ENCODE measurements at regions not wholly inside any gene's neighbourhood (a gene's known extent, or its start where the extent isn't known, plus 50 kb on each side); places are given as distances from the start of the nearest gene placed in this dataset.

- H3K27ac ChIP-seq (ENCODE audit: low read length): no peak overlapping the region
- no peaks in the 10 kb centered on the region for H3K27me3 ChIP-seq (ENCODE audit: insufficient read depth, low read length, poor library complexity)
- no peaks in the 10 kb centered on the region for H3K36me3 ChIP-seq (ENCODE audit: insufficient read depth, low read length)
- no peak overlapping the region for H2AFZ ChIP-seq (ENCODE audit: low read depth, low read length)
- no peak overlapping the region for H3K9ac ChIP-seq (ENCODE audit: low read depth, low read length)
- no peak overlapping the region for H3K4me2 ChIP-seq (ENCODE audit: insufficient read depth, low read length)
- H3K4me1 ChIP-seq (ENCODE audit: insufficient read depth, low read length): no peaks in the 10 kb centered on the region
- ATAC-seq (ENCODE audit: insufficient read depth, low read depth): no peak
- H4K20me1 ChIP-seq (ENCODE audit: insufficient read depth, low read length): no peaks in the 10 kb centered on the region
- no peak overlapping the region for H3K4me3 ChIP-seq (ENCODE audit: low read depth in 1 of 2, low read length in 2 of 2)
- no peak for DNase-seq
- H3K9me3 ChIP-seq (ENCODE audit: insufficient read depth, low read length, severe bottlenecking): no peaks in the 10 kb centered on the region
- no peak for TF ChIP-seq EZH2 (IDR thresholded peaks at IDR 0.05; ENCODE audit: borderline replicate concordance, low read depth, low read length, severe bottlenecking)
- TF ChIP-seq, protein P1, sequence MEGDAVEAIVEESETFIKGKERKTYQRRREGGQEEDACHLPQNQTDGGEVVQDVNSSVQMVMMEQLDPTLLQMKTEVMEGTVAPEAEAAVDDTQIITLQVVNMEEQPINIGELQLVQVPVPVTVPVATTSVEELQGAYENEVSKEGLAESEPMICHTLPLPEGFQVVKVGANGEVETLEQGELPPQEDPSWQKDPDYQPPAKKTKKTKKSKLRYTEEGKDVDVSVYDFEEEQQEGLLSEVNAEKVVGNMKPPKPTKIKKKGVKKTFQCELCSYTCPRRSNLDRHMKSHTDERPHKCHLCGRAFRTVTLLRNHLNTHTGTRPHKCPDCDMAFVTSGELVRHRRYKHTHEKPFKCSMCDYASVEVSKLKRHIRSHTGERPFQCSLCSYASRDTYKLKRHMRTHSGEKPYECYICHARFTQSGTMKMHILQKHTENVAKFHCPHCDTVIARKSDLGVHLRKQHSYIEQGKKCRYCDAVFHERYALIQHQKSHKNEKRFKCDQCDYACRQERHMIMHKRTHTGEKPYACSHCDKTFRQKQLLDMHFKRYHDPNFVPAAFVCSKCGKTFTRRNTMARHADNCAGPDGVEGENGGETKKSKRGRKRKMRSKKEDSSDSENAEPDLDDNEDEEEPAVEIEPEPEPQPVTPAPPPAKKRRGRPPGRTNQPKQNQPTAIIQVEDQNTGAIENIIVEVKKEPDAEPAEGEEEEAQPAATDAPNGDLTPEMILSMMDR (IDR thresholded peaks at IDR 0.05; ENCODE audit: borderline replicate concordance, extremely low read depth, low read length, poor library complexity, severe bottlenecking): no peak
- H3K79me2 ChIP-seq (ENCODE audit: insufficient read depth, low read length): no peaks in the 10 kb centered on the region
These were observed 279.5 kb upstream of the EMCN start for GRCh38 chr4:100797356-100797755.

DNA sequence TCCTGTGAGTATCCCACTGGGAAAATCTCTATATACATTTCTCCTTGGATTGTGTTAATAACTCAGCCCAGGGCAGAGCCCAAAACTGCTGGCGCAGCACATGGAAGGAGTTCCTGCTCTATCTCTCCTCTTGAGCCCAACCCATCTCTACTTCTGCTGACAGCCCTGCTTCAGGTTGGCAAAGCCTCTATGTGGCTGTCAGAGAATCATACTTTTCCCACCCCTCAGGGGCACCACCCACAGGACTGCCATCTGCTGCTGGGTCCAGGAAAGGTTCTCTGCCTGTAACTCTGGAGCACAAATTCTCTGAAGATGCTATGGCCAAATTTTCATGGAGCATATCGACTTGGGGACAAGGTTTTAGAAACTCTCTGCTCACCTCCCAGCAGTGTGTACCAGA lies 278.5 kb upstream of the EMCN start:
- H3K27me3 ChIP-seq (ENCODE audit: insufficient read depth, low read length, poor library complexity): no peaks in the 10 kb centered on the region
- no peak overlapping the region for H3K4me3 ChIP-seq (ENCODE audit: low read depth in 1 of 2, low read length in 2 of 2)
- no peak overlapping the region for H3K9ac ChIP-seq (ENCODE audit: low read depth, low read length)
- no peak for TF ChIP-seq EZH2 (IDR thresholded peaks at IDR 0.05; ENCODE audit: borderline replicate concordance, low read depth, low read length, severe bottlenecking)
- TF ChIP-seq, protein P1 (IDR thresholded peaks at IDR 0.05; ENCODE audit: borderline replicate concordance, extremely low read depth, low read length, poor library complexity, severe bottlenecking): no peak
- no peaks in the 10 kb centered on the region for H3K4me1 ChIP-seq (ENCODE audit: insufficient read depth, low read length)
- H4K20me1 ChIP-seq (ENCODE audit: insufficient read depth, low read length): no peaks in the 10 kb centered on the region
- no peaks in the 10 kb centered on the region for H3K9me3 ChIP-seq (ENCODE audit: insufficient read depth, low read length, severe bottlenecking)
- no peak overlapping the region for H2AFZ ChIP-seq (ENCODE audit: low read depth, low read length)
- ATAC-seq (ENCODE audit: insufficient read depth, low read depth) (no peak), DNase-seq (no peak)
- H3K27ac ChIP-seq (ENCODE audit: low read length): no peak overlapping the region
- no peak overlapping the region for H3K4me2 ChIP-seq (ENCODE audit: insufficient read depth, low read length)
- H3K36me3 ChIP-seq (ENCODE audit: insufficient read depth, low read length): no peaks in the 10 kb centered on the region
- H3K79me2 ChIP-seq (ENCODE audit: insufficient read depth, low read length): no peaks in the 10 kb centered on the region

- Histone ChIP-seq H3K27me3 (ENCODE audit: insufficient read depth, low read length, poor library complexity) (no peaks in the 10 kb centered on the region), H3K4me2 (ENCODE audit: insufficient read depth, low read length) (no peak overlapping the region), H2AFZ (ENCODE audit: low read depth, low read length) (no peak overlapping the region), H3K79me2 (ENCODE audit: insufficient read depth, low read length) (no peaks in the 10 kb centered on the region), H3K9ac (ENCODE audit: low read depth, low read length) (no peak overlapping the region), H3K4me3 (ENCODE audit: low read depth in 1 of 2, low read length in 2 of 2) (no peak overlapping the region), H3K36me3 (ENCODE audit: insufficient read depth, low read length) (no peaks in the 10 kb centered on the region), H3K27ac (ENCODE audit: low read length) (no peak overlapping the region), H3K4me1 (ENCODE audit: insufficient read depth, low read length) (no peaks in the 10 kb centered on the region), H3K9me3 (ENCODE audit: insufficient read depth, low read length, severe bottlenecking) (no peaks in the 10 kb centered on the region), H4K20me1 (ENCODE audit: insufficient read depth, low read length) (no peaks in the 10 kb centered on the region)
- TF ChIP-seq, protein P1 (IDR thresholded peaks at IDR 0.05; ENCODE audit: borderline replicate concordance, extremely low read depth, low read length, poor library complexity, severe bottlenecking): no peak
- TF ChIP-seq EZH2 (IDR thresholded peaks at IDR 0.05; ENCODE audit: borderline replicate concordance, low read depth, low read length, severe bottlenecking): no peak
- ATAC-seq (ENCODE audit: insufficient read depth, low read depth): no peak
- DNase-seq: no peak
These were observed 277.8 kb upstream of the EMCN start for GRCh38 chr4:100795581-100795980.
